ENCODE measurements at regions not wholly inside any gene's neighbourhood (a gene's known extent, or its start where the extent isn't known, plus 50 kb on each side); places are given as distances from the start of the nearest gene placed in this dataset.

GRCh38 chr19:56959205-56959604 is 118.7 kb upstream of the PEG3 start:
- TF ChIP-seq POLR2A (IDR thresholded peaks at IDR 0.05), result no peak
- TF ChIP-seq CTCF (IDR thresholded peaks at IDR 0.05), result no peak
- TF ChIP-seq EP300 (IDR thresholded peaks at IDR 0.05), result no peak
